NCI-H446 (cell line): ENCODE measurements at regions not wholly inside any gene's neighbourhood (a gene's known extent, or its start where the extent isn't known, plus 50 kb on each side); places are given as distances from the start of the nearest gene placed in this dataset.
"Not testable (repeated sequence)": the region's sequence is repeated elsewhere in the genome, so short reads cannot be mapped to it uniquely, and the experiment has no call there.

Experiments used
- DNase-seq, 2 experiments: peaks; one replicate each; lab custom pipeline; 2025; lab: John Stamatoyannopoulos, UW

DNA sequence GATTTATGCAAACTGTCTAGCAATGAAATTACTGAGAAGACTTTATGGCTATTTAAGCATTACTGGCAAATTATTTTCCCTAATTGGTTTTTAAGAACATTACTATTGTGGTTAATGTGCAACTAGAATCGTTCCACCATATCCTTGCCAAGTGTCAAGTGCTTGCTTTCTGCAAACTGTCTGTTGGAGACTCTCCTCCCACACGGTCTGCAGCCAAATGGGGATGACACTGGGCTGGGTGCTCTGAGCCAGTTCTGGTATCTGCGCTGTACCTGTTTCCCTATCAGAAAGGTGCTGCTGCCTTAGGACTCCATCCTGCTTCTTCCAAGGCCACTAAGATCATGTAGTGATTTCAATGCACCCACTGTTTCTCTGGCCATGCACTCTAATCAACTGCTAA, 110.4 kb downstream of the RAMP3 start:
- DNase-seq = no peak

DNA sequence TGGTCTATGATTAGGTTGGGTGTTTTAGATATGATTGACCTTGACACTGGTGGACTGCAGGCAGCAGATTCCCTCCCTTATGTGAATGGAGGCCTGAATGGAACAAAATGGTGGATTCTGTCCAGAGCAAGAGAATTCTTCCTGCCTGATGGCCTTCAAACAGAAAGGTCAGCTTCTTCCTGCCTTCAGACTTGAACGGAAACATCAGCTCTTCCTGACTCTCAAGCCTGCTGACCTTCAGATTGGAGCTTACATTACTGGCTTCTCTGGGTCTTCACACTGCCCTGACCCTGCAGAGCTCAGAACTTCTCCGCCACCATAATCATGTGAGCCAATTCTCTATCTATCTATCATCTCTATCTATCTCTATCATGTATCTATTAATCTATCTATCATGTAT, 111.6 kb downstream of the RAMP3 start:
- DNase-seq = no peak

DNA sequence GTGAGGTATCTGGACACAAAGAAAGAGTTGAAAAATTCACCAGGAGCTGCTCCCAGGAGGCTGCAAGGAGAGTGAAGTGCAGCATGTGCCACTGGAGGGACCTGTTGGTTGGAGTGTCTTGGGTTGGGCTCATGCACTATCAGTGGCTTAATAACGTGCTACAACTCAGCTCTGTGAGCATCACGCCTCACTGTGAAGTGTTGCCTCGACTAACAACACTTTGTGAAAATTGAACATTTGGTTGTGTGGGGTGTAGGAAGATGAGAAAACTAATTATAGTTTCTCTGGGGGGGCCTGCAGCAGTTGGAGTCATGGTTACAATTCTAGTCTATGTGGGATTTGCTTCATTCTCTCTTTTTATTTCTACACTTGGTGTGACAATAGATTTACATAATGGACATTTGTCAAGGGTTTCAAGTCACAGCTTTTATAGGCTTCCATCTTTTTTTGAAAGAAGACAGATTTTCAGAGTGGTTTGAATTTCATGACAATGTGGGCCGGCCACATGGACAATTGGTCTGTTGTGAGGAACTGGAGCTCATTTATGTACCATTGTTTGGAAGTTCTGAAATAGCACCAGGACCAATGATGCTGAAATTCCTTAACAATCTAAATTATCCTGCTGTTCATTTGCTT, 121.3 kb downstream of the RAMP3 start:
- no peak for DNase-seq

DNA sequence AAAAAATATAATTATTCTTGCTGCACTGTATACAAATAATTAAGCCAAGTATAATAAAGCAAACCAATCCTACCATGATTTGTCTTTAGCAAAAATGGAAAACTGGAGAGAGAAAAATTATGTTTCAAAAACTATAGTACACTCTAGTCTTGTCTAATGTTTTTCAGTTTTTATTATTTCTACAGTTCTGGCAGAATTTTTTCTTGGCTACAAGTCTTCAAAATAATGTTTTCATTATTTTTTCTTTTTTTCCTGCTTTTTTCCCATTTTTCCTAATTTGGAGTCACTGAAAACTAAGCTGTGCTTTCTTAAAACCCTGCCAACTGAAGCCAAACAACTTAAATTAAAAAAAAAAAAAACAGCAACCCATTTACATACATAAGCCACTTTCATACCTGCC, 132.0 kb downstream of the RAMP3 start:
- not testable (repeated sequence) for DNase-seq

DNA sequence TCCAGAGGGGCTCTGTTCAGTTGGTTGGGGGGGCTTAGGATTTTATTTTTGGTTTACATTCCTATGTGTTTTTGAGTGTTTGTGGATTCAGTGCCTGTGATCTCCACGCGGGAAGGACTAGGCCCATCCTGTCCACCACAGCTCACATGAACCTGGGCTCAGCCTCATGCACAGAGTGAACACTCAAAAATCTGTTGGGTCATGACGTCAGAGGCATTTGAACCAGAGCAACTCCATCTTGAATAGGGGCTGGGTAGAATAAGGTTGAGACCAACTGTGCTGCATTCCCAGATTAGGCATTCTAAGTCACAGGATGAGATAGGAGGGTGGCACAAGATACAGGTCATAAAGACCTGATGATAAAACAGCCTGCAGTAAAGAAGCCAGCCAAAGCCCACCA, 133.3 kb downstream of the RAMP3 start:
- no peak for DNase-seq

DNA sequence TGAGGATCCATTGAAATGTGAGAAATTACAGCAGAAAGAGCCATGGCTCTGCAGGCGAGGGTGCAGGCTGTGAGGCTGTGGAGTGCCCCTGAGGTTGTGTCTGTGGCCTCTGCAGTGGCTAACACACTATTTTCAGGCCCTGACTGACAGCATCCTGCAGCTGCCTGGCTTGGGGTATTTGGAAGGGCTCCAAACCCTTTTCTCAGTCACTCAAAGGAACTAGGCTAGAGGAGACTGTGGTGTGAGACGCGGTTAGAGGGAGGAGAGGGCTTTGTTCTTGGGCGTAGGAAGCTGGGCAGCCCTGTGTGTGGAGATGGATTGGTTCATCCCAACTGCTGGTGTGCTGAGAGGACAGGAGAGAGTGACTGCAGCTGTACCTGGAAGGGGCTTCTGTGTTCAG, 134.9 kb downstream of the RAMP3 start:
- DNase-seq = no peak

DNA sequence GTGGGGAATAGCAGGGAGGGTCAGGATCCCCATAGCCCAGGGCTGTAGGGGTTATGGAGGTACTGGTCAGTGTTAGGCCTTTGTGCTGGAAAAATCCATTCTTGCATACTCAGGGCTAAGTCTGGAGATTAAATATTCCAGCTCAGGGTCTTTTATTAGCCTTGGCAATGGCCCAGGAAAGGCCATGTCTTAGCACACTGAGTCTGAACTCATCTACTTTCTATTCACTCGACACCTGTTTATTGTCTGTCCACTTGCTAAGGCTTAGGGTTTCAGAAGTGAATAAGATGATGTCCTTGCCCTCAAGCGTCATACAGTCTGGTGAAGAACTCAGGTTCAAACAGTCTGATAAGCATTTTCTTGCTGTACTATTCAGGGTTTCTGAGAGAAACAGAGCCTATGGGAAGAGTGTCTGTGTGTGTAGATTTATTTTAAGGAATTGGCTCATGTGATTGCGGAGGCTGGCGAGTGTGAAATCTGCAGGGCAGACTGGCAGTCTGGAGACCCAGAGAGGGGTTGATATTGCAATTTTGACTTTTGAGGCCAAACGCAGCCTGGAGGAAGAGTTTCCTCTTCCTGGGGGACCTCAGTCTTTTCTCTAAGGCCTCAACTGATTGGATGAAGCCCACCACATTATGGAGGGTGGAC, 135.8 kb downstream of the RAMP3 start:
- no peak for DNase-seq

DNA sequence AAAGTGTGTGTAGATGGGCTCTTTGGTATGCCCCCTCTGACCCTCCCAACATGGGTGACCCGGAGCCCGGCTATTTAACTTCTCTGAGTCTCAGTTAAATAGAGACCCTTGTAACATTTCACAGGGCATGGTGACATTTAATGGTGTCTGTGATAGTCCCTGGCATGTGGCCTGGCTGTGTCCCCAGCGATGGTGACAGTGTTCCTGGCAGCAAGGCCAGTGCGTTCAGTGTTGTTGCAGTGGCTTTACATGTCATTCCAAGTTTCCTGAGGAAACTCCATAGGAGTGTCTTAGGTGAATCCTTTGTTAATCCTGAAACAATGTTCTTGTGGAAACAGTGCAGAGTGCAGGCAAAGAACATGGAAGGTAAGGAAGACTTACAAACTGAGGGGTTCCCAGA, 137.0 kb downstream of the RAMP3 start:
- DNase-seq = no peak

DNA sequence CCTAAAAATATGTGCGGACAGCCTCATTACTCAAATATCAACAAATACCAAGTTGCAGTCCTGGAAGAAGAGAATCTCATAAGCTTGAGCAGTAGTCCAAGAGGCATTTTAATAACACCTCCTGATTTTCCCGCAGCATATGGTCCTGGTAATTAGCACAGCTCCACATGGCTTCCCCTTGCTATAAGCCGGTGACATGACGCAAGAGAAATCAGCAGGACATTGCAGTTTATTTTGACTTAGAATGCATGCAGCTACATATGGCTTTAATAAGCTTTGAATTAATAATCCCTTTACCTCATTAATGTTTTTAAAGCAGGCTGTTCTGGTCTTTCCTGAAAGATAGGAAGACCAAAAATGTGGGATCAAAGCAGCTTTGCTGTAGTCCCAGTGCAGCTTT, 137.6 kb downstream of the RAMP3 start:
- no peak for DNase-seq

DNA sequence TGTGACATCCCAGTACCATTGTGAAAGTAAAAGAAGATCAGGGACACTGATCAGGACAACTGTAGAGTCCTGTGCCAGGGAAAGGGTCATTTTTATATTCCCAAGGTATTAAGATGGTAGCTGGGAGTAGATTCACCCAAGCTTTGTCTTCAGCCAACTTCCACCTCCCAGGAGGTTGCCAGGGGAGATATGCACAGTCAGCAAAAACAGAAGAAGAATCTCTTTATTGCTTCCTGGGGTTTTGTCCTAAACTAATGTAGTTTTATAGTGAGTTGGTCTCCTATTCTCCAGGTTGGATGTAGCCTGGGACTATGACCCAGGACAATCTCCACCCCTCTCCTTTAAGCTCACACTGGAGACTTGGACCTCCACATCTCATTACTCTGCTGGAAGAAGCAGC, 139.2 kb downstream of the RAMP3 start:
- DNase-seq = no peak

DNA sequence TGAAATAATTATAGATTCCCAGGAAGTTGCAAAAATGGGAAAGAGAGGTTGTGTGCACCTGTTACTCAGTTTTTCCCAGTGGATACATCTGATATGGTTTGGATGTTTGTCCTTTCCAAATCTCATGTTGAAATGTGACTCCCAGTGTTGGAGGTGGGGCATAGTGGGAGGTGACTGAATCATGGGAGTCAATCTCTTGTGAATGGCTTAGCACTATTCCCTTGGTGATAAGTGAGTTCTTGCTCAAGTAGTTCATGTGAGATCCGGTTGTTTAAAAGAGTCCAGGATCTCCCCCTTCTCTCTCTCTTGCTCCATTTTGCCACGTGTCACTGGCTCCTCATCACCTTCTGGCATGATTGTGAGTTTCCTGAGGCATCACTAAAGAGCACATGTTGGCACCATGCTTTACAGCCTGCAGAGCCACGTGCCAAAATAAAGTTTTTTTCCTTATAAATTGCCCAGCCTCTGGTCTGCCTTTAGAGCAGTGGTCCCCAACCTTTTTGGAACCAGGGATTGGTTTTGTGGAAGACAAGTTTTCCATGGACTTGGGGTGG, 149.2 kb downstream of the RAMP3 start:
- DNase-seq = no peak

DNA sequence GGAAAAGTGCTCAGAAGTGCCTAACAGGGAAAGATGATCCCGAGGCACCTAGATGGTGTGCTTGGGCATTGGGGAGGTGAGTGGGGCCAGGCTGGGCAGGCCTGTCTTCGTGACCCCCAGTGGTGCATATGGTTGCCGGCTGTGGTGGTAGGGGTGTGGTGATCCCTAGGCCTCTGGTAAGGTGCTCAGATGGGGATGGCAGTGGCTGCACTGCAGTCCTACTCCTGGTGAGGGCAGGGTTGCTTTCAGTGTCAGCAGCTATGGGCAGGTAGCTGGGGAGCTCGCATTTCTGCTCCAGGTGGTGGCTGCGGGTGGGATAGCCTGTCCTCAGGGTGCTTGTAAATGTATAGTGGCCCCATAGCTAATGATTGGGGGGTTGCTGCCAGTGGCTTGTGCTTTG, 154.0 kb downstream of the RAMP3 start:
- no peak for DNase-seq

DNA sequence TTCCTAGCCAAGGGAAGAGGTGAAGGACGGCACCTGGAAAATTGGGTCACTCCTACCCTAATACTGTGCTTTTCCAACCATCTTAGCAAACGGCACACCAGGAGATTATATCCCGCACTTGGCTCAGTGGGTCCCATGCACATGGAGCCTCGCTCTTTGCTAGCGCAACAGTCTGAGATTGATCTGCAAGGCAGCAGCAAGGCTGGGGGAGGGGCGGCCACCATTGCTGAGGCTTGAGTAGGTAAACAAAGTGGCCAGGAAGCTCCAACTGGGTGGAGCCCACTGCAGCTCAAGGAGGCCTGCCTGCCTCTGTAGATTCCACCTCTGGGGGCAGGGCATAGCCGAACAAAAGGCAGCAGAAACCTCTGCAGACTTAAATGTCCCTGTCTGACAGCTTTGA, 157.9 kb downstream of the RAMP3 start:
- DNase-seq = not testable (repeated sequence)

DNA sequence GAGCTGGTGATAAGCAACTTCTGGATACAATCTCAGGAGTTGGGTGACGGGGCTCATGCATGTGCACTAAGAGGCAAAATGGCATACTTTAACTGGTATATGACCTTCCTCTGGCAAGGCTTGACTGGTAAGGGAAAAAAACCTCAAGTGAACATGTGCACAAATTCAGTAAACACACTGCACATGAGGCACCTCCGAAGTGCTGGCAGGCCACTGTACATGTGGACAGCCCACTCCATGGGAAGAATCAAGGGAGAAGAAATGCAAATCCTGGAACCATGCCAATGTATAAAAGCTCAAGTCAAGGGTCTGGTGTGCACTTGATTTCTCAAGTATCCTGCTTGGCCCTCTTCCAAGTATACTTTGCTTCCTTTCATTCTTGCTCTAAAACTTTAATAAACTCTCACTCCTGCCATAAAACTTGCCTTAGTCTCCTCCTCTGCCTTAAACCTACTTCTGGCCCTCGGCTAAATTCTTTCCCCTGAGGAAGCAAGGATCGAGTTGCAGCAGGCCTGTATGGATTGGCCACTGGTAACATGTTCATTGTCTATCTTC, 167.2 kb downstream of the RAMP3 start:
- DNase-seq = no peak

DNA sequence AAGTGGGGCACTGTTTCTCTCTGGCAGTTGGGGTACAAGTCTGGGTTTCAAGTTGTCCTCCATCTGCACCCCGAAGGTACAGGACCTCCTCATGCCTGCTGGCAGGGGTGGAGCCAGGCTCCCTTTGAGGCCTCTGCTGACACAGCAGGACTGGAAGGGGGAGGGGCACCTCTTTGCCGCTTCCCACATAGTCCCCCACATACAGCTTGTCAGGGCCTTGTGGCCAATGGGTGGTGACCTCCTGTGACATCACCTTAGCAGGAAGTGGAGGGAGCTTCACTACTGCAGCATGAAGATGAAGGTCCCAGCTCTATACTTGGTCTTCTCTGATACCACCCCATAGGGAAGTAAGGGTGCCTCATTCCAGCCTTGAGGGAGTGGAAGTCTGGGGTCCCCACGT, 167.8 kb downstream of the RAMP3 start:
- DNase-seq = no peak

DNA sequence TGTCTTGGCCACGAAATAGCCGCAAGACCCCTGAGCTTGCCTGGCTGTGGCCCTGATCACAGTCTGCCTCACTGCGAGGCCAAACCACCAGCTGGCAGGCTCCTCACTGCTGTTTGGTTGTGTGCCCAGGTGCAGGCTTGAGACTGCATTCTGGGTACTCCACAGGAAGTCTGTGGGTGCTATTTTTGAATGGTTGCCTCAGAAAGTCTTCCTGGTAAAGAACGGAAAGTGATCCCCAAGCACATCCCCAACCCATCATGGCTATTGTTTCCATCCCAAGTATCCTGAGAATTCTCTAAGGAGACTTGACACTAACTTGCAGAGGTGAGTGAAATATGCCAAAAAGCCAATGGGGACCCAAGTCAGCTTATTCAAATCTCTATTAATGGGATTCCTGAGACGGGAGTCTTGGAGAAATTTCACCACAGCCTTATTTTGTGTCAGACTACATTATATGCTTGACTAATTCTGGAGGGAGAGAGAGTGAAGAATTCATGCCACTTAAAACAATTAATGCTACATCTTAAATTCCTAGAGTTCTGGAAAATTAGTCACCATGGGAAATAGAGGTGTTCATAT, 170.9 kb downstream of the RAMP3 start:
- DNase-seq = no peak

DNA sequence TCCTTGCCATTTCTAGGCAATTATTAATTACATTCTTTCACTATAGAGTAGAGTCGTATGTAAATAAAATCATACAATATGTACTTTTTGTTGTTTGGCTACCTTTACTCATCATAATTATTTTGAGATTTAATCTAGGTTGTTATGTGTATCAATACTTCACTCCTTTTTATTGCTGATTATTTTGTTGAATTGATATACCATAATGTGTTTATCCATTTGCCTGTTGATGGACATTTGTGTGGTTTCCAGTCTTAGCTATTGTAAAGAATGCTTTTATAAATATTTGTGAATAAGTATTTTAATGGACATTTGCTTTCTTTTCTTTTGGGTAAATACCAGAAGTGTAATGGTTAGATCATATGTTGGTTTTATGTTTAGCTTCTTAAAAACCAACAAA, 174.0 kb downstream of the RAMP3 start:
- DNase-seq = no peak

DNA sequence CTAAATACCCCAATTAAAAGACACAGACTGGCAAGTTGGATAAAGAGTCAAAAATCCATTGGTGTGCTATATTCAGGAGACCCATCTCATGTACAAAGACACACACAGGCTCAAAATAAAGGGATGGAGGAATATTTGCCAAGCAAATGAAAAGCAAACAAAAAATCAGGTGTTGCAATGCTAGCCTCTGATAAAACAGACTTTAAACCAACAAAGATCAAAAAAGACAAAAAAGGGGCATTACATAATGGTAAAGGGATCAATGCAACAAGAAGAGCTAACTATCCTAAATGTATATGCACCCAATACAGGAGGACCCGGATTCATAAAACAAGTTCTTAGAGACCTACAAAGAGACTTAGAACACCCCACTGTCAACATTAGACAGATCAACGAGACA, 177.4 kb downstream of the RAMP3 start:
- DNase-seq = not testable (repeated sequence)

DNA sequence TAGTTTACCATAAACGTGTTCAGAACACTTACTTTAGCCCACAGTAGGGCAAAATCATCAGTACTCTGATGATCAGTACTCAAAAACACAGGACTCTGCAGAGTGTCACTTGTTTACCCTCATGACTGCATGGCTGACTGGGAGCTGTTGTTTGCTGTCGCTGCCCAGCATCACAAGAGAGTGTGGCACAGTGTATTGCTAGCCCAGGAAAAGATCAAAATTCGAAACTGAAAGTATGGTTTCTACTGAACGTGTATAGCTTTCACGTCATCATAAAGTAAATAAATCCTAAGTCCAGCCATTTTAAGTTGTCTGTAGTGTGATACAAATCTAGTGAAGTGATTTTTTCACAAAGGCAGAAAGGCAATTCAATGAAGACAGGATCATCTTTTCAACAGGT, 184.6 kb downstream of the RAMP3 start:
- DNase-seq = no peak

DNA sequence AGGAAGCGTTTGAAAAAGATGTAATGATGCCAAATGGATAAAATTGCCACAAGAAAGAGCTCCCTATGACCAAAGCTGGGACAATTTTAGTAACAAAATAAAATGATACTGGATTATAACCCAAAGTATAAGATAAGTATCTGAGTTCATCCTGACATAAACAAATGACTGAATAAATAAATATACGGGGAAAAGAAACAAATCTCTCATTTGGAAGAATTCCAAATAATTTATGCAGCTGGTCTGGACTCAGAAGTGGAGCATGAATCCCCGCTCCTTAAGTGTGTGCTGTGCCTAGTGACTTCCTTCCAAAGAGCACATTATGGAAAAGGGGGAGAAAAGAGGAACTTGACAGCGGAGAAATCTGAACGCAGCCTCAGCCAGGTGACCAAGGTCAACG, 186.2 kb downstream of the RAMP3 start:
- DNase-seq = no peak

DNA sequence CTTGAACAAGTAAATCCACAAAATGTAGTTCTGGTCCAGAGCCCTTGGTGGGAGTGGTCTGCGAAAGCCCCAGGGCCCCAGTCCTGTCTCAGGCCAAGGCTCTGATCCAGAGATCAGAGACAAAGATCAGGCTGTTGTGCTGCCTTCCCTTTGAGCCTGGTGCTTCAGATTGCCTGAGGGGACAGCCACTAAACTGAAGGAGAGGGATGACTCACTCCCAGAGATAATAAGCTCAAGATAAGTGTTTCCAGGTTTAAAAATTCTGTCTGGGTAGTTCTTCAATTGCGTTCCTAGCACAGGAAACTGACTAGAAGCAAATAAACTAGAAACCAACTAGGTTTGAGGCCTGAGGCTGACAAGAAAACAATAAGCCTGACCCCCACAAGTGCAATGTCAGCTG, 190.2 kb downstream of the RAMP3 start:
- no peak for DNase-seq

DNA sequence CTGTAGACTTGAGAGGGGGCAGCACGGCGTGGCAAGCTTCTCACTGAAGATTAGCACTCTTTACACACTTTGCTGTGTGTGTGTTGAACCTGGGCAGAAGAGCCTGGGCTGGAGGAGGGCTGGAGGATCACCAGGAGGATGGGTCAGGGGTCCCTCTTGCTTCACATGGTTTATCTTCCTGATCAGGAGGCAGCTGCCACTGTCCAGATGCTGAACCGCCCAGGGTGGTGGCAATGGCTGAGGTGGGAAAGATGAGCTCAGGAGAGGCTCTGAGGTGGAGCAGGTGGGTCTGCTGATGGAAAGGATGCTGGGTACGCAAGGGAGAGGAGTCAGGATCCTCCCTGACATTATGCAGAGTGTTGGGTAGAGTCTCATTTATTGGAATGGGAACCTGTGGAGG, 191.5 kb downstream of the RAMP3 start:
- no peak for DNase-seq

DNA sequence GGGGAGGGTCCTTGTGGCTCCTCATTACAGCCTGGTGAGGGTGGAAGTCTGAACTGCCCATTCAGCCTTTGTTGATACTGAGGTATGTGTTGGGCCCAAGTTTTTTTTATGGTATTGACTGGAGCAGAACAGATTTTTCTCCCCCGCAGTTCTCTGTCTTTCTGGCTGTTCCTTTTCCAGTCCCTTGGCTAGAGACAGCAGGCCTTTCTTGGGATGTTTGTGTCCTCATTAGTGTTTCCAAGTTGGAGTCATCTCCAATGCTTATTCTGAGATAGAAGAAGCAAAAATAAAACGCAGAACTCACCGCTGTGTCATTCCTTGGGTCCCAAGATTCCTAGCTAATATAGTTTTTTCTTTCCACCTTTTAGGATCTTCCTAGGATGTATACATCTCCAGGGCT, 193.3 kb downstream of the RAMP3 start:
- DNase-seq = no peak
